ENCODE measurements at regions not wholly inside any gene's neighbourhood (a gene's known extent, or its start where the extent isn't known, plus 50 kb on each side); places are given as distances from the start of the nearest gene placed in this dataset.

DNA sequence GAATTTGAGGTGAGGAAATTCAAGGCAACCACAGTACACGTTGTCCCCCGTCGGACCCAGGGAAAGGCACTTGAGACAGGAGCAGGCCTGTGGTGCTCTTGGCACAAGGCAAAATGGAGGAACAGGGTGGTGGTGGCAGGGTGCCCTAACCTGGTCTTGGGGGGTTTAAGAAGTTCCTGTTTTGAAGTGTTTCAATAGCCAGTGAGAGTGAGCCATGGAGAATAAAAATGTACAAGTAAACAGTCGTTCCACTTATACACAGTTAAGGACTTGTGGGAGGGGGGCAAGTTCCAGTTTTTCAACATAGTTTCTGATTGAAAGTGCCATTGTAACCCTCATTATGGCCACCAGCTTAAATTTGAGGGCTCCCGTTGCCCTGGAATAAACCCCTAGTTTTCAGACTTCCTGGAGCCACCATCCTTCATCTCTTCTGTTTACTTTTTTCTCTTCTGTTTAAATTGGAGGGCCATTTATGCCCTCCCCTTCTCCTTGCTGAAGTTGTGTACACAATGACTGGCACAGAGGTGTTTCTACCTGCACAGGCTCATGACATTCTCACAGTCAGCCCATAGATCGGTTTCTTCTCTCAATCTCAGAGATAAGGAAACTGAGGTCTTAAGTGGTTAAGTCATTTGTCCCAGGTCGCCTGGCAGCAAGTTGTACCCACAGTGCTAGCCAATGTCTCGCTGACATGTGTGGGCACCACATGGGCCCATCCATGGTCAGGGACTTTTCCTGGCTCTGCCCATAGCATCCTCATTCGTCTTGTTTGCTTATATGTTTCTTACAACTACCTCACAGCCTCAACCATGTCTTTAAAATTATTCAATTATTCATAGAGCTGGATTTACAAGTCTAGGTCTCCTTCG lies 66.0 kb upstream of the ST3GAL5 start:
- TF ChIP-seq POLR2A (IDR thresholded peaks at IDR 0.05), result no peak
- TF ChIP-seq, protein P1, sequence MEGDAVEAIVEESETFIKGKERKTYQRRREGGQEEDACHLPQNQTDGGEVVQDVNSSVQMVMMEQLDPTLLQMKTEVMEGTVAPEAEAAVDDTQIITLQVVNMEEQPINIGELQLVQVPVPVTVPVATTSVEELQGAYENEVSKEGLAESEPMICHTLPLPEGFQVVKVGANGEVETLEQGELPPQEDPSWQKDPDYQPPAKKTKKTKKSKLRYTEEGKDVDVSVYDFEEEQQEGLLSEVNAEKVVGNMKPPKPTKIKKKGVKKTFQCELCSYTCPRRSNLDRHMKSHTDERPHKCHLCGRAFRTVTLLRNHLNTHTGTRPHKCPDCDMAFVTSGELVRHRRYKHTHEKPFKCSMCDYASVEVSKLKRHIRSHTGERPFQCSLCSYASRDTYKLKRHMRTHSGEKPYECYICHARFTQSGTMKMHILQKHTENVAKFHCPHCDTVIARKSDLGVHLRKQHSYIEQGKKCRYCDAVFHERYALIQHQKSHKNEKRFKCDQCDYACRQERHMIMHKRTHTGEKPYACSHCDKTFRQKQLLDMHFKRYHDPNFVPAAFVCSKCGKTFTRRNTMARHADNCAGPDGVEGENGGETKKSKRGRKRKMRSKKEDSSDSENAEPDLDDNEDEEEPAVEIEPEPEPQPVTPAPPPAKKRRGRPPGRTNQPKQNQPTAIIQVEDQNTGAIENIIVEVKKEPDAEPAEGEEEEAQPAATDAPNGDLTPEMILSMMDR (IDR thresholded peaks at IDR 0.05), result no peak
